SK-N-SH (cell line): ENCODE measurements at regions not wholly inside any gene's neighbourhood (a gene's known extent, or its start where the extent isn't known, plus 50 kb on each side); places are given as distances from the start of the nearest gene placed in this dataset.

Experiments used
- CTCF ChIP-seq: fragments of 200-600 bp; sonication (generic); IDR thresholded peaks from 2 replicates; pipeline ENCODE4 v1.6.1; 2017; ENCODE audit warnings: antibody characterized with exemption, mild to moderate bottlenecking, moderate library complexity
- EZH2phosphoT487 ChIP-seq: fragments of 200-600 bp; sonication (generic); IDR thresholded peaks from 2 replicates; pipeline ENCODE4 v1.6.1; 2017; ENCODE audit warnings: low read depth, mixed run types, mild to moderate bottlenecking, antibody characterized with exemption, moderate library complexity, borderline replicate concordance
- FOSL2 ChIP-seq: IDR thresholded peaks from 2 replicates; pipeline ENCODE4 v1.4.0; 2012; ENCODE audit warnings: low read depth, mild to moderate bottlenecking, moderate library complexity, borderline replicate concordance
- FOXJ3 ChIP-seq: sonication (generic); formaldehyde crosslinking; IDR thresholded peaks from 2 replicates; pipeline ENCODE4 v1.5.1; 2020; ENCODE audit warnings: mild to moderate bottlenecking, missing genetic modification reagents
- FOXM1 ChIP-seq: IDR thresholded peaks from 2 replicates; pipeline ENCODE4 v1.4.0; 2012; ENCODE audit warnings: low read depth, mild to moderate bottlenecking
- GABPA ChIP-seq: IDR thresholded peaks from 2 replicates; pipeline ENCODE4 v1.4.0; 2012; ENCODE audit warnings: low read depth, mild to moderate bottlenecking
- JUND ChIP-seq: IDR thresholded peaks from 2 replicates; pipeline ENCODE4 v1.4.0; 2012
- NRF1 ChIP-seq: IDR thresholded peaks from 2 replicates; pipeline ENCODE4 v1.6.1; 2012; ENCODE audit warnings: low read depth, mild to moderate bottlenecking, low read length
- RAD21 ChIP-seq: IDR thresholded peaks from 2 replicates; pipeline ENCODE4 v1.6.1; 2012; ENCODE audit warnings: mild to moderate bottlenecking, low read length
- TEAD4 ChIP-seq: IDR thresholded peaks from 2 replicates; pipeline ENCODE4 v1.4.0; 2012; ENCODE audit warnings: mild to moderate bottlenecking, borderline replicate concordance; ENCODE audit not compliant: insufficient read depth
- YY1 ChIP-seq: IDR thresholded peaks from 2 replicates; pipeline ENCODE4 v1.4.0; 2012; ENCODE audit warnings: low read depth, mild to moderate bottlenecking

- TF ChIP-seq CTCF, result no peak
- no peak for TF ChIP-seq TEAD4
- no peak for TF ChIP-seq GABPA
- no peak for TF ChIP-seq EZH2phosphoT487
- no peak for TF ChIP-seq NRF1
- TF ChIP-seq JUND, result no peak
- no peak for TF ChIP-seq FOXM1
- no peak for TF ChIP-seq RAD21
- no peak for TF ChIP-seq FOSL2
- no peak for TF ChIP-seq FOXJ3
- no peak for TF ChIP-seq YY1
Measured at GRCh38 chr10:62869958-62870357, 53.8 kb upstream of the EGR2 start.
